ENCODE measurements at regions not wholly inside any gene's neighbourhood (a gene's known extent, or its start where the extent isn't known, plus 50 kb on each side); places are given as distances from the start of the nearest gene placed in this dataset.

DNA sequence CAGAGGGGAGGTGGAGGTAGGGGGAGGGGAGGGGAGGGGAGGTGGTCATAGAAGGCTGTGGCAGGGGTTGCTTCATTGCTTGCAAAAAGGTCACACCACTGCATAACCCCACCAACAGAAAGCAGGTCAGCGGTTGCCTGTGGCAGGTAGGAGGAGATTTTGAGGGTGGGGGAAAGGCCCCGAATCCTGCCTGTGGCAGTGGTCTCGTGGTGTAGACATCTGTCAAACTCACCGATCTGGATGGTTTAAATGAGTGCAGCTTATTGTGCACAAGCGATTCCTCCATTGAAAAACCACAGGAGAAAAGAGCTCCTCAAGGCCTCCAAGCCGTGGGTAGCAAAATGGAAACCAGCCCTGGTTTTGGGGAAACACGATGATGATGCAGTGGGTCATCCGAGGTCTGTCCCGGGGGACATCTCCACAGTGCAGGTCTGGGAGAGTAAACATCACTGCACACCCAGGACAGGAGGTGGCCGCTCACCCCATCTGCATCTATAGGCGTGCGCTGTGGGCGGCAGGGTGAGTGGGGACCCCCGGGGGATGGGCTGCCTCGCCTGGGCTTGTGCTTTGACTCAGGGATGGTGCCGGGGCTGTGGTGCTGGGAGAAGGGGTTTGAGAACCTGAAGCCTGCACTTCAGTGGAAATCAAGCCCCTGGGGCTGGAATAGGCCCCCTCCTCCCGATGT lies 112.3 kb downstream of the CRYAA start:
- Mint-ChIP-seq H3K27ac (no peak overlapping the region), H3K4me1 (peaks cover 23% of the 10 kb centered on the region), H3K9me3 (no peaks in the 10 kb centered on the region), H3K27me3 (ENCODE audit: insufficient read depth, low read depth) (peaks cover 7% of the 10 kb centered on the region), H3K36me3 (no peaks in the 10 kb centered on the region), H3K4me3 (no peak overlapping the region)
- Histone ChIP-seq H3K79me2 (ENCODE audit: low read depth) (no peaks in the 10 kb centered on the region), H4K20me1 (ENCODE audit: low read depth) (no peaks in the 10 kb centered on the region), H3K4me3 (no peak overlapping the region), H3K4me2 (no peak overlapping the region), H3K36me3 (no peaks in the 10 kb centered on the region), H3K27ac (no peak overlapping the region), H3K27me3 (no peaks in the 10 kb centered on the region), H3K9me3 (ENCODE audit: low read depth) (no peaks in the 10 kb centered on the region), H3K9ac (no peak overlapping the region), H3F3A (ENCODE audit: low read depth) (no peaks in the 10 kb centered on the region), H3K4me1 (peaks cover 15% of the 10 kb centered on the region), H2AFZ (replicated peaks) (no peak overlapping the region)
- no peak for DNase-seq (ENCODE audit: low spot score)
- TF ChIP-seq EZH2phosphoT487 (IDR thresholded peaks at IDR 0.05): no peak
- TF ChIP-seq EZH2 (IDR thresholded peaks at IDR 0.05): no peak
- TF ChIP-seq, protein P1, sequence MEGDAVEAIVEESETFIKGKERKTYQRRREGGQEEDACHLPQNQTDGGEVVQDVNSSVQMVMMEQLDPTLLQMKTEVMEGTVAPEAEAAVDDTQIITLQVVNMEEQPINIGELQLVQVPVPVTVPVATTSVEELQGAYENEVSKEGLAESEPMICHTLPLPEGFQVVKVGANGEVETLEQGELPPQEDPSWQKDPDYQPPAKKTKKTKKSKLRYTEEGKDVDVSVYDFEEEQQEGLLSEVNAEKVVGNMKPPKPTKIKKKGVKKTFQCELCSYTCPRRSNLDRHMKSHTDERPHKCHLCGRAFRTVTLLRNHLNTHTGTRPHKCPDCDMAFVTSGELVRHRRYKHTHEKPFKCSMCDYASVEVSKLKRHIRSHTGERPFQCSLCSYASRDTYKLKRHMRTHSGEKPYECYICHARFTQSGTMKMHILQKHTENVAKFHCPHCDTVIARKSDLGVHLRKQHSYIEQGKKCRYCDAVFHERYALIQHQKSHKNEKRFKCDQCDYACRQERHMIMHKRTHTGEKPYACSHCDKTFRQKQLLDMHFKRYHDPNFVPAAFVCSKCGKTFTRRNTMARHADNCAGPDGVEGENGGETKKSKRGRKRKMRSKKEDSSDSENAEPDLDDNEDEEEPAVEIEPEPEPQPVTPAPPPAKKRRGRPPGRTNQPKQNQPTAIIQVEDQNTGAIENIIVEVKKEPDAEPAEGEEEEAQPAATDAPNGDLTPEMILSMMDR (IDR thresholded peaks at IDR 0.05): no peak

DNA sequence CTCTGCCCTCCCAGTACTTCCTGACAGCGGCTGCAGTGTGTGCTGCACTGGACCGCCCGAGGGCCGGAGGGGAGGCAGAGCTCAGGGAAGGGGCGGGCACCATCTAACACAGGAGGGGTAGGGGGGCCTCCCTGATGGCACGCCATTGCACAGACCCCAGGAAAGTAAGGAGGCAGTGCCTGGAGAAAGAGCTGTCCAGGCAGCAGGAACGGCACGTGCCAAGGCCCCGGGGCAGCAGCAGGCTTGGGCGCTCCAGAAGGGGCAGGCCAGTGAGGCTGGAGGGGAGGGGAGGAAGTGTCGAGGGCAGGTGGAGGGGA lies 110.7 kb downstream of the CRYAA start:
- no peaks in the 10 kb centered on the region for H3K9me3 Mint-ChIP-seq
- peaks cover 25% of the 10 kb centered on the region for H3K4me1 Mint-ChIP-seq
- H3K36me3 Mint-ChIP-seq: no peaks in the 10 kb centered on the region
- Histone ChIP-seq H3K79me2 (ENCODE audit: low read depth) (no peaks in the 10 kb centered on the region), H3F3A (ENCODE audit: low read depth) (no peaks in the 10 kb centered on the region), H3K9ac (no peak overlapping the region), H3K4me1 (peaks cover 15% of the 10 kb centered on the region), H2AFZ (replicated peaks) (no peak overlapping the region), H3K4me2 (no peak overlapping the region), H3K9me3 (ENCODE audit: low read depth) (no peaks in the 10 kb centered on the region), H4K20me1 (ENCODE audit: low read depth) (no peaks in the 10 kb centered on the region), H3K36me3 (no peaks in the 10 kb centered on the region), H3K27ac (no peak overlapping the region), H3K27me3 (no peaks in the 10 kb centered on the region), H3K4me3 (no peak overlapping the region)
- TF ChIP-seq, protein P1 (IDR thresholded peaks at IDR 0.05): no peak
- no peak for TF ChIP-seq EZH2 (IDR thresholded peaks at IDR 0.05)
- no peak for TF ChIP-seq EZH2phosphoT487 (IDR thresholded peaks at IDR 0.05)
- no peak for DNase-seq (ENCODE audit: low spot score)
- H3K27me3 Mint-ChIP-seq (ENCODE audit: insufficient read depth, low read depth): peaks cover 12% of the 10 kb centered on the region
- H3K4me3 Mint-ChIP-seq: no peak overlapping the region
- no peak overlapping the region for H3K27ac Mint-ChIP-seq

DNA sequence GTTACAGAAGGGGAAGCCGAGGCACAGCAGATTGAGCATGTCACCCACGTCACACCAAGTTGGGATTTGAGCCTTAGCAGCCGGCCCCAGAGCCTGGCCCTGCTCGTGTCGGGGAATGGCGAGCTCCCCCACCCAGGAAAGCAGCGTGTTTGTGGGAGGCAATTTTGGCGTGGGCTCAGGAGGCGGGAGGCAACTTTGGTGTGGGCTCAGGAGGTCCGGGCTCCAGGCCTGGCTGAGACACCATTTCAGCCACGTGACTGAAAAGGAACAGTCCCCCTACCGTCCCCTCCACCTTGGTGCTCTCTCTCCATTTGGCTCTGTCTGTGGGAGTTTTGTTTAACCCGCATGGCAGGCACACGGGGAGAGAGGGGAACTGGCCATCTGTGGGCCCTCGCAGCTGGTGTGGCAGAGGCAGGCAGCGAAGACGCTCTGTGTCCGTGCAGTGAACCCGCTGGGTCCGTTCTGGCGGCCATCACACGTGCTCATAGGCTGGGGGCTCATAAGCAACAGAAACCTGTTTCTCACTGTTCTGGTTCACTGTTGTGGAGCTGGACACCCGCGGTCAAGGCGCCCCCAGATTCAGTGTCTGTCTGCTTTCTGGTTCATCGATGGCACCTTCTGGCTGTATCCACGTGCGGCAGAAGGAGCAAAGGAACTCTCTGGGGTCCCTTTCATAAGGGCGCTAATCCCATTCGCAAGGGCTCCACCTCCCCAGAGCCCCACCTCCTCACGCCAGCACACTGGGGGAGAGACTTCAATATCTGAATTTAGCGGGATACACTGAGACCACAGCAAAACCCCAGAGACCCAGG lies 110.2 kb downstream of the CRYAA start:
- peaks cover 25% of the 10 kb centered on the region for H3K4me1 Mint-ChIP-seq
- no peaks in the 10 kb centered on the region for H3F3A ChIP-seq (ENCODE audit: low read depth)
- H3K36me3 ChIP-seq: no peaks in the 10 kb centered on the region
- H3K27me3 Mint-ChIP-seq (ENCODE audit: insufficient read depth, low read depth): peaks cover 12% of the 10 kb centered on the region
- H3K9me3 ChIP-seq (ENCODE audit: low read depth): no peaks in the 10 kb centered on the region
- TF ChIP-seq EZH2 (IDR thresholded peaks at IDR 0.05) (no peak), EZH2phosphoT487 (IDR thresholded peaks at IDR 0.05) (no peak)
- TF ChIP-seq, protein P1 (IDR thresholded peaks at IDR 0.05): no peak
- H3K79me2 ChIP-seq (ENCODE audit: low read depth): no peaks in the 10 kb centered on the region
- H3K4me1 ChIP-seq: peaks cover 15% of the 10 kb centered on the region
- H3K27ac Mint-ChIP-seq: peak overlapping the region; percentile 66
- no peak overlapping the region for H3K9ac ChIP-seq
- no peak overlapping the region for H3K4me2 ChIP-seq
- DNase-seq (ENCODE audit: low spot score): no peak
- H3K4me3 ChIP-seq: no peak overlapping the region
- H3K36me3 Mint-ChIP-seq: no peaks in the 10 kb centered on the region
- H3K27me3 ChIP-seq: no peaks in the 10 kb centered on the region
- no peaks in the 10 kb centered on the region for H4K20me1 ChIP-seq (ENCODE audit: low read depth)
- no peak overlapping the region for H2AFZ ChIP-seq (replicated peaks)
- no peak overlapping the region for H3K4me3 Mint-ChIP-seq
- no peaks in the 10 kb centered on the region for H3K9me3 Mint-ChIP-seq
- H3K27ac ChIP-seq: no peak overlapping the region
